GM23338 (cell line): ENCODE measurements at regions not wholly inside any gene's neighbourhood (a gene's known extent, or its start where the extent isn't known, plus 50 kb on each side); places are given as distances from the start of the nearest gene placed in this dataset.

ENCODE experiments used
- ATAC-seq: fragments of 200-7000 bp; cut with Tn5 transposase; 3 replicates; pipeline ENCODE4 v1.9.1; 2020
- DNase-seq: peaks from one replicate; pipeline ENCODE4 v3.0.0-alpha.2; 2015; ENCODE audit warnings: low spot score
- H2AFZ ChIP-seq: fragments of 200-600 bp; sonication (generic); 2 replicates; pipeline ENCODE4 v1.8.0; 2016; ENCODE audit warnings: antibody characterized with exemption, mild to moderate bottlenecking, moderate library complexity
- H3F3A ChIP-seq: fragments of 200-600 bp; sonication (generic); replicated peaks from 2 replicates; pipeline ENCODE4 v1.8.0; 2017; ENCODE audit warnings: antibody characterized with exemption, mixed run types, low read depth
- H3K27ac ChIP-seq: fragments of 200-600 bp; sonication (generic); 2 replicates; pipeline ENCODE4 v1.6.1; 2016; ENCODE audit warnings: low read depth
- H3K27me3 ChIP-seq: fragments of 200-600 bp; sonication (generic); 2 replicates; pipeline ENCODE4 v1.8.0; 2016; ENCODE audit warnings: mild to moderate bottlenecking, mixed run types, moderate library complexity; ENCODE audit not compliant: insufficient read depth
- H3K36me3 ChIP-seq: fragments of 200-600 bp; sonication (generic); 2 replicates; pipeline ENCODE4 v1.8.0; 2016; ENCODE audit warnings: mild to moderate bottlenecking; ENCODE audit not compliant: insufficient read depth
- H3K4me1 ChIP-seq: fragments of 200-600 bp; sonication (generic); 2 replicates; pipeline ENCODE4 v1.8.0; 2016; ENCODE audit warnings: mild to moderate bottlenecking, moderate library complexity; ENCODE audit not compliant: insufficient read depth
- H3K4me2 ChIP-seq: fragments of 200-600 bp; sonication (generic); 2 replicates; pipeline ENCODE4 v1.7.1; 2017; ENCODE audit warnings: mixed run types
- H3K4me3 ChIP-seq: fragments of 200-600 bp; sonication (generic); 2 replicates; pipeline ENCODE4 v1.6.1; 2016; ENCODE audit warnings: mixed run types
- H3K79me2 ChIP-seq: fragments of 200-600 bp; sonication (generic); replicated peaks from 2 replicates; pipeline ENCODE4 v1.8.0; 2017; ENCODE audit warnings: mild to moderate bottlenecking; ENCODE audit not compliant: insufficient read depth
- H3K9me2 ChIP-seq: fragments of 200-600 bp; sonication (generic); 2 replicates; pipeline ENCODE4 v1.8.0; 2017; ENCODE audit not compliant: insufficient read depth
- H4K20me1 ChIP-seq: fragments of 200-600 bp; sonication (generic); replicated peaks from 2 replicates; pipeline ENCODE4 v1.8.0; 2017; ENCODE audit warnings: mild to moderate bottlenecking; ENCODE audit not compliant: insufficient read depth
- H3K27ac Mint-ChIP-seq: 2 replicates; pipeline ENCODE4 v1.8.0; 2020; ENCODE audit warnings: inconsistent platforms, mild to moderate bottlenecking, moderate library complexity, mixed read lengths
- H3K27me3 Mint-ChIP-seq: 3 replicates; pipeline ENCODE4 v1.8.0; 2022; ENCODE audit warnings: low read depth, mild to moderate bottlenecking, moderate library complexity, mixed read lengths, inconsistent platforms; ENCODE audit not compliant: insufficient read depth, poor library complexity
- H3K36me3 Mint-ChIP-seq: 3 replicates; pipeline ENCODE4 v1.8.0; 2021; ENCODE audit warnings: low read depth, mild to moderate bottlenecking, inconsistent platforms, moderate library complexity, mixed read lengths
- H3K4me1 Mint-ChIP-seq: 3 replicates; pipeline ENCODE4 v1.8.0; 2020; ENCODE audit warnings: mild to moderate bottlenecking, inconsistent platforms, mixed read lengths
- H3K4me3 Mint-ChIP-seq: 3 replicates; pipeline ENCODE4 v1.8.0; 2021; ENCODE audit warnings: moderate library complexity, mild to moderate bottlenecking, inconsistent platforms, mixed read lengths
- H3K9me3 Mint-ChIP-seq: 3 replicates; pipeline ENCODE4 v1.8.0; 2020; ENCODE audit warnings: moderate library complexity, mild to moderate bottlenecking, inconsistent platforms, mixed read lengths
- CREB1 ChIP-seq: fragments of 250-450 bp; sonication (Bioruptor Pico); IDR thresholded peaks from 2 replicates; pipeline ENCODE4 v1.5.0; 2020; ENCODE audit warnings: low read depth, mild to moderate bottlenecking, moderate library complexity
- CTCF ChIP-seq, 2 experiments: fragments of 200-600 bp in 1 of 2; sonication (generic) in 1 of 2; conservative IDR thresholded peaks; 2 replicates each; pipeline versions ENCODE4 v1.5.1 to v1.6.1; 2016 to 2017; ENCODE audit warnings: antibody characterized with exemption in 2 of 2, low read depth in 2 of 2, mild to moderate bottlenecking in 2 of 2, moderate library complexity in 1 of 2
- ETS1 ChIP-seq: IDR thresholded peaks from 2 replicates; pipeline ENCODE4 v1.6.1; 2016; ENCODE audit warnings: antibody characterized with exemption
- EZH2 ChIP-seq: fragments of 200-600 bp; sonication (generic); IDR thresholded peaks from one replicate; pipeline ENCODE4 v1.8.0; 2017; ENCODE audit warnings: antibody characterized with exemption, mild to moderate bottlenecking, low read depth; ENCODE audit not compliant: unreplicated experiment
- EZH2phosphoT487 ChIP-seq: fragments of 200-600 bp; sonication (generic); IDR thresholded peaks from one replicate; pipeline ENCODE4 v1.8.1; 2018; ENCODE audit warnings: antibody characterized with exemption; ENCODE audit not compliant: unreplicated experiment
- JUNB ChIP-seq: IDR thresholded peaks from one replicate; pipeline ENCODE4 v1.6.1; 2016; ENCODE audit warnings: antibody characterized with exemption; ENCODE audit not compliant: unreplicated experiment
- NANOG ChIP-seq: IDR thresholded peaks from 2 replicates; pipeline ENCODE4 v1.6.1; 2016; ENCODE audit warnings: antibody characterized with exemption, borderline replicate concordance
- POLR2AphosphoS5 ChIP-seq: IDR thresholded peaks from 2 replicates; pipeline ENCODE4 v1.6.1; 2016; ENCODE audit warnings: antibody characterized with exemption, low read depth
- REST ChIP-seq: IDR thresholded peaks from one replicate; pipeline ENCODE4 v1.6.1; 2018; ENCODE audit warnings: antibody characterized with exemption; ENCODE audit not compliant: unreplicated experiment
- STAT1 ChIP-seq: IDR thresholded peaks from one replicate; pipeline ENCODE4 v1.6.1; 2016; ENCODE audit warnings: antibody characterized with exemption; ENCODE audit not compliant: unreplicated experiment
- ZNF114 ChIP-seq: fragments of 250-450 bp; sonication (Bioruptor Pico); IDR thresholded peaks from 2 replicates; pipeline ENCODE4 v1.5.0; 2020; ENCODE audit warnings: mild to moderate bottlenecking, moderate library complexity
- ZNF331 ChIP-seq: fragments of 250-450 bp; sonication (Bioruptor Pico); IDR thresholded peaks from 2 replicates; pipeline ENCODE4 v1.5.0; 2020; ENCODE audit warnings: low read depth, mild to moderate bottlenecking, moderate library complexity
- TF ChIP-seq, protein P1 (sequence below): fragments of 250-450 bp; sonication (Bioruptor Pico); IDR thresholded peaks from 2 replicates; pipeline ENCODE4 v1.5.0; 2020; ENCODE audit warnings: mild to moderate bottlenecking, moderate library complexity

DNA sequence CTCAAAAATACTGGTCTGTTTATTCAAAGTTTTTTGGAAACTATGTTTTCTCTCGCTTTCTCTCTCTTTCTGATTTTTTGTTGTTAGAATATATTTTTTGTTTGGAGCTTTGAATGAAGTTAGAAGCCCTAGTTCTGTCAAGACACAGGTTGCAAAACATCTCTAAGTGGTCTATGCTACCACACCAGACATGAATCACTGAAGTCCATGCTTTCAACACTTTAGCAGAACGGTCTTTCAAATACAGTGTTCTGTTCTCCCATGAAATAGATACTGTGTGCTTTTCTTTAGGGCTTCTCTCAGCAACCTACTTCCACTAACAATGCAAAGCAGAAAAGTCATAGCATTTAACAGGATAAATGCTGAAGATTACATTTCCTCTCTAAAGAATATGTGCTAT lies 392.5 kb downstream of the TMEM167A start:
- H3K9me3 Mint-ChIP-seq = peaks cover 4% of the 10 kb centered on the region; the same call in 2 of the 3 replicates
- H2AFZ ChIP-seq = no peak overlapping the region
- no peaks in the 10 kb centered on the region for H3K4me1 ChIP-seq
- no peak overlapping the region for H3K27ac Mint-ChIP-seq
- H3K9me2 ChIP-seq = no peaks in the 10 kb centered on the region
- no peak overlapping the region for H3K4me2 ChIP-seq
- H3K79me2 ChIP-seq = no peaks in the 10 kb centered on the region
- no peak for TF ChIP-seq EZH2phosphoT487
- no peak for TF ChIP-seq POLR2AphosphoS5
- TF ChIP-seq CREB1 (CRISPR knock-in tag) = no peak
- no peak for TF ChIP-seq ETS1
- no peak for TF ChIP-seq CTCF (conservative IDR thresholded peaks at IDR 0.05; ENCODE audit: low read depth in 2 of 2)
- no peak for TF ChIP-seq EZH2
- no peak for TF ChIP-seq REST
- TF ChIP-seq STAT1 = no peak
- no peak for TF ChIP-seq NANOG
- TF ChIP-seq, protein P1, sequence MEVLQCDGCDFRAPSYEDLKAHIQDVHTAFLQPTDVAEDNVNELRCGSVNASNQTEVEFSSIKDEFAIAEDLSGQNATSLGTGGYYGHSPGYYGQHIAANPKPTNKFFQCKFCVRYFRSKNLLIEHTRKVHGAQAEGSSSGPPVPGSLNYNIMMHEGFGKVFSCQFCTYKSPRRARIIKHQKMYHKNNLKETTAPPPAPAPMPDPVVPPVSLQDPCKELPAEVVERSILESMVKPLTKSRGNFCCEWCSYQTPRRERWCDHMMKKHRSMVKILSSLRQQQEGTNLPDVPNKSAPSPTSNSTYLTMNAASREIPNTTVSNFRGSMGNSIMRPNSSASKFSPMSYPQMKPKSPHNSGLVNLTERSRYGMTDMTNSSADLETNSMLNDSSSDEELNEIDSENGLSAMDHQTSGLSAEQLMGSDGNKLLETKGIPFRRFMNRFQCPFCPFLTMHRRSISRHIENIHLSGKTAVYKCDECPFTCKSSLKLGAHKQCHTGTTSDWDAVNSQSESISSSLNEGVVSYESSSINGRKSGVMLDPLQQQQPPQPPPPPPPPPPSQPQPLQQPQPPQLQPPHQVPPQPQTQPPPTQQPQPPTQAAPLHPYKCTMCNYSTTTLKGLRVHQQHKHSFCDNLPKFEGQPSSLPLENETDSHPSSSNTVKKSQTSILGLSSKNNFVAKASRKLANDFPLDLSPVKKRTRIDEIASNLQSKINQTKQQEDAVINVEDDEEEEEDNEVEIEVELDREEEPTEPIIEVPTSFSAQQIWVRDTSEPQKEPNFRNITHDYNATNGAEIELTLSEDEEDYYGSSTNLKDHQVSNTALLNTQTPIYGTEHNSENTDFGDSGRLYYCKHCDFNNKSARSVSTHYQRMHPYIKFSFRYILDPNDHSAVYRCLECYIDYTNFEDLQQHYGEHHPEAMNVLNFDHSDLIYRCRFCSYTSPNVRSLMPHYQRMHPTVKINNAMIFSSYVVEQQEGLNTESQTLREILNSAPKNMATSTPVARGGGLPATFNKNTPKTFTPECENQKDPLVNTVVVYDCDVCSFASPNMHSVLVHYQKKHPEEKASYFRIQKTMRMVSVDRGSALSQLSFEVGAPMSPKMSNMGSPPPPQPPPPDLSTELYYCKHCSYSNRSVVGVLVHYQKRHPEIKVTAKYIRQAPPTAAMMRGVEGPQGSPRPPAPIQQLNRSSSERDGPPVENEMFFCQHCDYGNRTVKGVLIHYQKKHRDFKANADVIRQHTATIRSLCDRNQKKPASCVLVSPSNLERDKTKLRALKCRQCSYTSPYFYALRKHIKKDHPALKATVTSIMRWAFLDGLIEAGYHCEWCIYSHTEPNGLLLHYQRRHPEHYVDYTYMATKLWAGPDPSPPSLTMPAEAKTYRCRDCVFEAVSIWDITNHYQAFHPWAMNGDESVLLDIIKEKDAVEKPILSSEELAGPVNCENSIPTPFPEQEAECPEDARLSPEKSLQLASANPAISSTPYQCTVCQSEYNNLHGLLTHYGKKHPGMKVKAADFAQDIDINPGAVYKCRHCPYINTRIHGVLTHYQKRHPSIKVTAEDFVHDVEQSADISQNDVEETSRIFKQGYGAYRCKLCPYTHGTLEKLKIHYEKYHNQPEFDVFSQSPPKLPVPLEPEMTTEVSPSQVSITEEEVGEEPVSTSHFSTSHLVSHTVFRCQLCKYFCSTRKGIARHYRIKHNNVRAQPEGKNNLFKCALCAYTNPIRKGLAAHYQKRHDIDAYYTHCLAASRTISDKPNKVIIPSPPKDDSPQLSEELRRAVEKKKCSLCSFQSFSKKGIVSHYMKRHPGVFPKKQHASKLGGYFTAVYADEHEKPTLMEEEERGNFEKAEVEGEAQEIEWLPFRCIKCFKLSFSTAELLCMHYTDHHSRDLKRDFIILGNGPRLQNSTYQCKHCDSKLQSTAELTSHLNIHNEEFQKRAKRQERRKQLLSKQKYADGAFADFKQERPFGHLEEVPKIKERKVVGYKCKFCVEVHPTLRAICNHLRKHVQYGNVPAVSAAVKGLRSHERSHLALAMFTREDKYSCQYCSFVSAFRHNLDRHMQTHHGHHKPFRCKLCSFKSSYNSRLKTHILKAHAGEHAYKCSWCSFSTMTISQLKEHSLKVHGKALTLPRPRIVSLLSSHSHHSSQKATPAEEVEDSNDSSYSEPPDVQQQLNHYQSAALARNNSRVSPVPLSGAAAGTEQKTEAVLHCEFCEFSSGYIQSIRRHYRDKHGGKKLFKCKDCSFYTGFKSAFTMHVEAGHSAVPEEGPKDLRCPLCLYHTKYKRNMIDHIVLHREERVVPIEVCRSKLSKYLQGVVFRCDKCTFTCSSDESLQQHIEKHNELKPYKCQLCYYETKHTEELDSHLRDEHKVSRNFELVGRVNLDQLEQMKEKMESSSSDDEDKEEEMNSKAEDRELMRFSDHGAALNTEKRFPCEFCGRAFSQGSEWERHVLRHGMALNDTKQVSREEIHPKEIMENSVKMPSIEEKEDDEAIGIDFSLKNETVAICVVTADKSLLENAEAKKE = no peak
- no peak for TF ChIP-seq ZNF114
- TF ChIP-seq ZNF331 (CRISPR knock-in tag) = no peak
- no peak for TF ChIP-seq JUNB
- no peaks in the 10 kb centered on the region for H3K36me3 ChIP-seq
- no peak overlapping the region for H3K4me3 ChIP-seq
- H3F3A ChIP-seq = no peaks in the 10 kb centered on the region
- no peak for ATAC-seq
- H3K27me3 ChIP-seq = no peaks in the 10 kb centered on the region
- DNase-seq = no peak
- H3K4me1 Mint-ChIP-seq = no peaks in the 10 kb centered on the region
- no peak overlapping the region for H3K4me3 Mint-ChIP-seq
- H3K36me3 Mint-ChIP-seq = no peaks in the 10 kb centered on the region
- no peaks in the 10 kb centered on the region for H3K27me3 Mint-ChIP-seq
- no peaks in the 10 kb centered on the region for H4K20me1 ChIP-seq
- no peak overlapping the region for H3K27ac ChIP-seq
